ENCODE measurements at regions not wholly inside any gene's neighbourhood (a gene's known extent, or its start where the extent isn't known, plus 50 kb on each side); places are given as distances from the start of the nearest gene placed in this dataset.

- TF ChIP-seq CTCF (IDR thresholded peaks at IDR 0.05) (no peak), ZNF416 (CRISPR knock-in tag; IDR thresholded peaks at IDR 0.05) (no peak), PRDM15 (CRISPR knock-in tag; IDR thresholded peaks at IDR 0.05) (no peak), E2F4 (CRISPR knock-in tag; IDR thresholded peaks at IDR 0.05; ENCODE audit: borderline replicate concordance, low read depth) (no peak), ELF4 (CRISPR knock-in tag; IDR thresholded peaks at IDR 0.05; ENCODE audit: low read depth) (no peak)
Observed at GRCh38 chr14:56860441-56860840, 50.2 kb upstream of the OTX2 start.

Measured in WTC11 (cell line).